Brain microvascular endothelial cell (primary cell): ENCODE measurements at regions not wholly inside any gene's neighbourhood (a gene's known extent, or its start where the extent isn't known, plus 50 kb on each side); places are given as distances from the start of the nearest gene placed in this dataset.

Experiments used
- DNase-seq: peaks from one replicate; pipeline ENCODE4 v3.0.0-alpha.2; 2020
- H3K27ac ChIP-seq: fragments of 250-450 bp; sonication (Bioruptor Pico); 2 replicates; pipeline ENCODE4 v1.5.1; 2020; ENCODE audit warnings: mild to moderate bottlenecking, moderate library complexity
- H3K27me3 ChIP-seq: fragments of 250-450 bp; sonication (Bioruptor Pico); replicated peaks from 2 replicates; pipeline ENCODE4 v1.5.1; 2020; ENCODE audit warnings: mild to moderate bottlenecking
- H3K36me3 ChIP-seq: fragments of 250-450 bp; sonication (Bioruptor Pico); replicated peaks from 2 replicates; pipeline ENCODE4 v1.5.1; 2020; ENCODE audit warnings: mild to moderate bottlenecking
- H3K4me3 ChIP-seq: 2 replicates; pipeline ENCODE4 v1.5.1; 2011; ENCODE audit warnings: low read depth, mild to moderate bottlenecking, control low read depth, low read length, moderate library complexity
- in situ Hi-C: cut with HindIII; loops from 2 replicates; pipeline ENCODE4 v1.10.0; 2017; ENCODE audit warnings: low sequenced_read_pairs, low pct_ligation_motif_present
- TF ChIP-seq, protein P1 (sequence below): IDR thresholded peaks from 2 replicates; pipeline ENCODE4 v1.5.1; 2011; ENCODE audit warnings: low read depth, mild to moderate bottlenecking, moderate library complexity, low read length, control low read depth, inconsistent platforms; ENCODE audit errors: missing control alignments

DNA sequence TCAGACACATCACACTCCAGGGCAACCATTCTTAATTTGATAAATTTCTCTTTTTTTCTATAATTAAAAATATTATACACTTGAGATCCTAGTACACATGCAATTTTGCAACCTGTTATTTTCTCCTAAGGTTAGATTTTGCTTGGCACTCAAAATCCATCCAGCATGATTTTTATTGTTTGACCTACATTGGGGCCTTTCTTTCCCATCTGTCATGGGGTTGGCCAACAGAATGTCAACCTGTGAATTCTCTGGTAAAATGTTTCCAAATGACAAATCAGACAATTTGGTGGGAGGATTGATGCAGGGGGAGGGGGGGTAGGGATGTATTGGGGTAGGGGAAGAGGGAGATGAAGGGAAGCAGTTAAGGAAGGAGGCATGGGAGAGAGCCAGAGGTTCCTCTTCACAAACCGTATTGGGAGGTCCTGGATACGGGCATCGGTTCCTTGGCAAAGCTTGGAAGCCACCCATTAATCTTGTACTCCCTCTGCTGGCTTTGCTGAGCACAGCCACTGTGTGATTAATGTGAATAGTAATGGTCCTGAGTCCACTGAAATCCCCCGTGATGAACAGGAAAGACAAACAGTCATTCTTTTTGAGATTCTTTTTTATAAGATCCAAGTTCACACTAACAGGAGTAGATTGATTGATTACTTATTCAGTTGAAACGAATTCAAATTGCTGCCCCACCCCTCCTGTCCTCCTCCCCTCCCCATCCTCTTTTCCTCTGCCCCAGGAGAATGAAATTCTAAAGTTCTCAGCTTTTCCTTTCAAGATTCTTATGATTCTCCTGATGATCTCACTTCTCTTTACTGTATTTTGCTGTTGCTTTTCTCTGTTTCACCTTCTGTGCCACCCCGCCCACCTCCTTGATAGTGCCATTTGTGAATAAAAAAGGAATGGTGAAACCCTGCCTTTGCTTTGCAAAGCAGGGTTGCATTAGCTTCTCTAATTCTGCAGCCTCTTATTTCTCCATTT is 82.2 kb upstream of the SLC25A26 start:
- in situ Hi-C loops = no loop called here
- DNase-seq = peak; percentile 62
- TF ChIP-seq, protein P1, sequence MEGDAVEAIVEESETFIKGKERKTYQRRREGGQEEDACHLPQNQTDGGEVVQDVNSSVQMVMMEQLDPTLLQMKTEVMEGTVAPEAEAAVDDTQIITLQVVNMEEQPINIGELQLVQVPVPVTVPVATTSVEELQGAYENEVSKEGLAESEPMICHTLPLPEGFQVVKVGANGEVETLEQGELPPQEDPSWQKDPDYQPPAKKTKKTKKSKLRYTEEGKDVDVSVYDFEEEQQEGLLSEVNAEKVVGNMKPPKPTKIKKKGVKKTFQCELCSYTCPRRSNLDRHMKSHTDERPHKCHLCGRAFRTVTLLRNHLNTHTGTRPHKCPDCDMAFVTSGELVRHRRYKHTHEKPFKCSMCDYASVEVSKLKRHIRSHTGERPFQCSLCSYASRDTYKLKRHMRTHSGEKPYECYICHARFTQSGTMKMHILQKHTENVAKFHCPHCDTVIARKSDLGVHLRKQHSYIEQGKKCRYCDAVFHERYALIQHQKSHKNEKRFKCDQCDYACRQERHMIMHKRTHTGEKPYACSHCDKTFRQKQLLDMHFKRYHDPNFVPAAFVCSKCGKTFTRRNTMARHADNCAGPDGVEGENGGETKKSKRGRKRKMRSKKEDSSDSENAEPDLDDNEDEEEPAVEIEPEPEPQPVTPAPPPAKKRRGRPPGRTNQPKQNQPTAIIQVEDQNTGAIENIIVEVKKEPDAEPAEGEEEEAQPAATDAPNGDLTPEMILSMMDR = peak; percentile 93
- Histone ChIP-seq H3K36me3 (no peaks in the 10 kb centered on the region), H3K4me3 (no peak overlapping the region), H3K27me3 (no peaks in the 10 kb centered on the region), H3K27ac (no peak overlapping the region)

DNA sequence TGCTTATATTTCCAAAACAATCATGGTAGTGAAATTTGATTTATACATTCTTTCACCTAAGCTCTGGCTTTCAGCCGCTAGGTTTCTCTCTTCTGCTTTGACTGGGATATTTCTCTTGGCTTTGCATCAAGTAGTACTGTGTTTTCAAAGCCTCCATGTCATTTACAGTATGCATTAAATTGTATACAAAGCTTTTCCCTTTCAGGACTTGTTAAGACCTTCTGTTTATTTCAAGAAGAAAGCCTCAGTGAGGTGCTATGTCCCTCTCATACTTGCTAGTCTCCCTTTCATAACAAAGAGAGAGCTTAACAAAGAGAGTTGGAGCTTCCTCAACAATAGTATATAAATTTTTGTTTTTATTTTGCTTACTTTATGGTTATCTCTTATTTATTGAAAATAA is 84.2 kb upstream of the SLC25A26 start:
- H3K27ac ChIP-seq = no peak overlapping the region
- no peak for DNase-seq
- no peaks in the 10 kb centered on the region for H3K27me3 ChIP-seq
- TF ChIP-seq, protein P1 = no peak
- in situ Hi-C loops = no loop called here
- H3K36me3 ChIP-seq = no peaks in the 10 kb centered on the region
- H3K4me3 ChIP-seq = no peak overlapping the region

DNA sequence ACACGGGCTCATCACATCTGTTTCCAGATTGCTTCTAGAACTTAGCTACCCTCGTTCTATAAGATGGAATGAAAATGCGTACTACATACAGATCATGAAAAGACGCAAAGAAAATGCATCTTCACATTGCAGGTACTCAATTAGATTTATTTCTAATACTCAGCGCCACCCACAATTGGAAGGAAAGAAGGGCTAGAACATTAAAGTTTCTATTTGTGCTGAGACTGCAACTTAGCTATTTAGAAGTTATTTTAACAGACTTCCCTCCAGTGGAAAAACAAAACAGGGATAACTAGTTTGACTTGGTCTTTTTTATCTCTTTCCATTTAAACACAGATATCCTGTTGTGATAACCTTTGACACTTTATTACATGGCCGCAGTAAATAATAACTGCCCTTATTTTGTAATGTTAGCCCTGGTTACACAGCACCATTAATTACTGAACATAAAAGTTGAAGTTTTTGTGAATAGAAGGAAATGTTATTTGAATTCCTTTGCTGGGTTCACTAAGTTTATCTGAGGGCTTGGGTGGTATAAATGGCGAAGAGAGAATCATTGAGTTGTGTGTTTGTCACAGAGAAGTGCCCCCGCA is 86.9 kb upstream of the SLC25A26 start:
- no peak overlapping the region for H3K27ac ChIP-seq
- no peaks in the 10 kb centered on the region for H3K36me3 ChIP-seq
- DNase-seq = no peak
- no peak overlapping the region for H3K4me3 ChIP-seq
- TF ChIP-seq, protein P1 = no peak
- in situ Hi-C loops = no loop called here
- no peaks in the 10 kb centered on the region for H3K27me3 ChIP-seq

DNA sequence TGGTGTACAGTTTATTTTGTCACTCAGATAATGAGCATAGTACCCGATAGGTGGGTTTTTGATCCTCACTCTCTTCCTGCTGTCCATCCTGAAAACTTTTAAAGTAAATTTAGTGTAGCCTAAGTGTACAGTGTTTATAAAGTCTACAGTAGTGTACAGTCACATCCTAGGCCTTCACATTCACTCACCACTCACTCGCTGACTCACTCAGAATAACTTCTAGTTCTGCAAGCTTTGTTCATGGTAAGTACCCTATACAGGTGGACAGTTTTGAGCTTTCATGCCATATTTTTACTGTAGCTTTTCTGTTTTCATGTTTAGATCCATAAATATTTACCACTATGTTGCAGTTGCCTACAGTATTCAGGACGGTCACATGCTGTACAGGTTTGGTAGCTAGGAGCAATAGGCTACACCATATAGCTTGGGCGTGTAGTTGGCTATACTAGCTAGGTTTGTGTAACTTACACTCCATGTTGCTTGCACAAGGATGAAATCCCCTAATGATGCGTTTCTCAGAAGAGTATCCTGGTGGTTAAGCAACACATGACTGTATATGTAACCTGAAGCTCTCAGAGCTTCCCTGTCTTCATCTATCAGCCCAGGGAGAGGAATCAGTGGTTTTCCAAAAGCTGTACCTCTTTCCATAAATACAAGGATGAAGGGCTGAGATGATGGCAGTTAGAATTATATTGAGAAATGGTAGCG is 87.6 kb upstream of the SLC25A26 start:
- Histone ChIP-seq H3K36me3 (no peaks in the 10 kb centered on the region), H3K27me3 (no peaks in the 10 kb centered on the region), H3K27ac (no peak overlapping the region), H3K4me3 (no peak overlapping the region)
- peak; percentile 79 for DNase-seq
- TF ChIP-seq, protein P1 = no peak
- in situ Hi-C loops = no loop called here

DNA sequence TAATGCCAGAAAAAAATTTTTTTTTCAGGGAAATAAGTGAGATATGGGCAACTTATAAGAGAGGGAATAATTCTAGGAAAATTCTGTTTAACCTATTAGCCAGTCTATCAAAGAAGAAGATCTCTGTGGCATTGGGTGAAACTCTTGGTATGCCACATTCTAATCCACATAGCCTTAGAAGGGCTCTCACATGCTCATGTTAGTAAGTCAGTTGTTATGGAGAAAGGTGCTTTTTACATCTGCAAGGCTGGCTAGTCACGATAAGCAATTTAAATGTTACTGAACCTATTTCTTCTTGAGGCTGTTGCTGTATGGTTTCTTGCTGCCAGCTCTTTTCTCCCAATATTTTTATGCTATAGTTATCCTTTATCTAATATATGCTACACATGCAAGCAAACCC is 89.9 kb upstream of the MAGI1 start:
- TF ChIP-seq, protein P1 = no peak

More for the DNA sequence above, 89.9 kb upstream of the MAGI1 start:
- Histone ChIP-seq H3K4me3 (no peak overlapping the region), H3K27ac (no peak overlapping the region), H3K36me3 (no peaks in the 10 kb centered on the region), H3K27me3 (no peaks in the 10 kb centered on the region)
- in situ Hi-C loops = no loop called here
- DNase-seq = no peak
